Endothelial cell of umbilical vein (primary cell): ENCODE measurements at regions not wholly inside any gene's neighbourhood (a gene's known extent, or its start where the extent isn't known, plus 50 kb on each side); places are given as distances from the start of the nearest gene placed in this dataset.

Source experiments
- CTCF ChIP-seq, 2 donors: IDR thresholded peaks; 1 replicate in 1 of 2; 2 replicates in 1 of 2; pipeline ENCODE4 v1.5.1; 2011; ENCODE audit warnings: low read length in 2 of 2, mild to moderate bottlenecking in 2 of 2, moderate library complexity in 2 of 2, control low read depth in 1 of 2, inconsistent platforms in 1 of 2, low read depth in 1 of 2; ENCODE audit not compliant: insufficient read depth in 1 of 2; ENCODE audit errors: extremely low read depth in 1 of 2
- GATA2 ChIP-seq: IDR thresholded peaks from 2 replicates; pipeline ENCODE4 v1.7.0; 2011; ENCODE audit warnings: low read depth, mild to moderate bottlenecking, moderate library complexity, mixed read lengths, low read length; ENCODE audit not compliant: insufficient read length, insufficient read depth
- JUN ChIP-seq: IDR thresholded peaks from 2 replicates; pipeline ENCODE4 v1.6.1; 2011; ENCODE audit warnings: borderline replicate concordance, low read depth; ENCODE audit not compliant: insufficient read length, insufficient read depth
- MYC ChIP-seq: IDR thresholded peaks from one replicate; pipeline ENCODE4 v1.6.1; 2011; ENCODE audit warnings: mild to moderate bottlenecking, low read depth, low read length
- POLR2A ChIP-seq: IDR thresholded peaks from 2 replicates; pipeline ENCODE4 v1.6.1; 2012; ENCODE audit warnings: low read depth, mild to moderate bottlenecking, control low read depth, low read length
- POLR2AphosphoS5 ChIP-seq: IDR thresholded peaks from 2 replicates; pipeline ENCODE4 v1.6.1; 2012; ENCODE audit warnings: low read depth, mild to moderate bottlenecking, control low read depth, low read length, moderate library complexity; ENCODE audit not compliant: insufficient read depth
- TF ChIP-seq, protein P1 (sequence below): IDR thresholded peaks from 2 replicates; pipeline ENCODE4 v1.6.1; 2011; ENCODE audit not compliant: insufficient read depth, insufficient read length

GRCh38 chr2:163515836-163516235, 220.0 kb downstream of the FIGN start:
- no peak for TF ChIP-seq CTCF (IDR thresholded peaks at IDR 0.05; ENCODE audit: extremely low read depth in 1 of 2, insufficient read depth in 1 of 2, low read depth in 1 of 2, low read length in 2 of 2)
- TF ChIP-seq, protein P1, sequence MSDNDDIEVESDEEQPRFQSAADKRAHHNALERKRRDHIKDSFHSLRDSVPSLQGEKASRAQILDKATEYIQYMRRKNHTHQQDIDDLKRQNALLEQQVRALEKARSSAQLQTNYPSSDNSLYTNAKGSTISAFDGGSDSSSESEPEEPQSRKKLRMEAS = no peak
- no peak for TF ChIP-seq POLR2A
- TF ChIP-seq GATA2 = no peak
- TF ChIP-seq JUN = no peak
- no peak for TF ChIP-seq POLR2AphosphoS5
- TF ChIP-seq MYC = no peak
